HEK293T (cell line): ENCODE measurements at regions not wholly inside any gene's neighbourhood (a gene's known extent, or its start where the extent isn't known, plus 50 kb on each side); places are given as distances from the start of the nearest gene placed in this dataset.
"Not testable (repeated sequence)": the region's sequence is repeated elsewhere in the genome, so short reads cannot be mapped to it uniquely, and the experiment has no call there.

Source experiments
- ARNT ChIP-seq: fragments of 450-650 bp; IDR thresholded peaks from 2 replicates; pipeline ENCODE4 v1.6.1; 2017; ENCODE audit warnings: mild to moderate bottlenecking
- BHLHE40 ChIP-seq: fragments of 450-650 bp; IDR thresholded peaks from 2 replicates; pipeline ENCODE4 v1.6.1; 2016; ENCODE audit warnings: mild to moderate bottlenecking, moderate library complexity, borderline replicate concordance
- CTBP1 ChIP-seq: fragments of 450-650 bp; IDR thresholded peaks from 2 replicates; pipeline ENCODE4 v1.6.1; 2016; ENCODE audit warnings: borderline replicate concordance
- ELF4 ChIP-seq: fragments of 450-650 bp; IDR thresholded peaks from 2 replicates; pipeline ENCODE4 v1.6.1; 2017; ENCODE audit warnings: antibody characterized with exemption
- FOXA1 ChIP-seq: fragments of 450-650 bp; IDR thresholded peaks from 2 replicates; pipeline ENCODE4 v1.6.1; 2016; ENCODE audit warnings: mild to moderate bottlenecking
- FOXK2 ChIP-seq: fragments of 450-650 bp; IDR thresholded peaks from 2 replicates; pipeline ENCODE4 v1.6.1; 2016; ENCODE audit warnings: mild to moderate bottlenecking
- FOXM1 ChIP-seq: fragments of 450-650 bp; IDR thresholded peaks from 2 replicates; pipeline ENCODE4 v1.6.1; 2017; ENCODE audit warnings: mild to moderate bottlenecking, borderline replicate concordance
- HDGF ChIP-seq: fragments of 450-650 bp; IDR thresholded peaks from 2 replicates; pipeline ENCODE4 v1.6.1; 2017; ENCODE audit warnings: antibody characterized with exemption, borderline replicate concordance
- LEF1 ChIP-seq: fragments of 450-650 bp; IDR thresholded peaks from 2 replicates; pipeline ENCODE4 v1.6.1; 2017; ENCODE audit warnings: mild to moderate bottlenecking, borderline replicate concordance
- SP1 ChIP-seq: fragments of 450-650 bp; IDR thresholded peaks from 2 replicates; pipeline ENCODE4 v1.6.1; 2017
- TARDBP ChIP-seq: fragments of 450-650 bp; IDR thresholded peaks from 2 replicates; pipeline ENCODE4 v1.6.1; 2016
- ZNF384 ChIP-seq: fragments of 450-650 bp; IDR thresholded peaks from 2 replicates; pipeline ENCODE4 v1.6.1; 2016

DNA sequence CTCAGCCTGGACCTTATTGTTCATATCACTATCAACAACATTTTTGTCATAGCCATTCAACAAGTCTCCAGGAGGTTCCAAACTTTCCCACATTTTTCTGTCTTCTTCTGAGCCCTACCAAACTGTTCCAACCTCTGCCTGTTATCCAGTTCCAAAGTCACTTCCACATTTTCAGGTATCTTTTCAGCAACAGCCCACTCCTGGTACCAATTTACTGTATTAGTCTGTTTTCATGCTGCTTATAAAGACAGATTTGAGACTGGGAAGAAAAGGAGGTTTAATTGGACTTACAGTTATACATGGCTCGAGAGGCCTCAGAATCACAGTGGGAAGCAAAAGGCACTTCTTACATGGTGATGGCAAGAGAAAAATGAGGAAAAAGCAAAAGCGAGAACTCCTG, 1107.4 kb upstream of the INTU start:
- TF ChIP-seq ARNT, FOXM1, FOXA1, ELF4, TARDBP, ZNF384, LEF1, CTBP1, SP1, BHLHE40, FOXK2, HDGF: not testable (repeated sequence)
